Stomach (tissue), 4 donors: ENCODE measurements at regions not wholly inside any gene's neighbourhood (a gene's known extent, or its start where the extent isn't known, plus 50 kb on each side); places are given as distances from the start of the nearest gene placed in this dataset.

Source experiments
- CTCF ChIP-seq, 7 experiments: fragments of 450-650 bp in 4 of 7; fragments of 200-600 bp in 3 of 7; sonication (generic) in 3 of 7; IDR thresholded peaks; one replicate each; pipeline ENCODE4 v1.5.1; 2016 to 2019; ENCODE audit warnings: antibody characterized with exemption in 7 of 7, control low read depth in 2 of 7, mild to moderate bottlenecking in 1 of 7
- EP300 ChIP-seq: sonication (generic); formaldehyde crosslinking; IDR thresholded peaks from one replicate; pipeline ENCODE4 v1.6.1; 2017; ENCODE audit warnings: antibody characterized with exemption
- POLR2A ChIP-seq, 4 donors: fragments of 450-650 bp; IDR thresholded peaks; one replicate each; pipeline ENCODE4 v1.6.1; 2016; ENCODE audit warnings: antibody characterized with exemption in 4 of 4, control low read depth in 2 of 4, mild to moderate bottlenecking in 1 of 4, moderate library complexity in 1 of 4
- POLR2AphosphoS5 ChIP-seq, 3 donors: sonication (generic); formaldehyde crosslinking; IDR thresholded peaks; one replicate each; pipeline ENCODE4 v1.6.1; 2016; ENCODE audit warnings: antibody characterized with exemption in 3 of 3

- TF ChIP-seq EP300 (no peak), CTCF (IDR thresholded peaks at IDR 0.05) (no peak), POLR2A (IDR thresholded peaks at IDR 0.05) (no peak), POLR2AphosphoS5 (IDR thresholded peaks at IDR 0.05) (no peak)
These were observed 643.4 kb upstream of the CDH2 start for GRCh38 chr18:28820353-28820752.
